ENCODE measurements at regions not wholly inside any gene's neighbourhood (a gene's known extent, or its start where the extent isn't known, plus 50 kb on each side); places are given as distances from the start of the nearest gene placed in this dataset.

GRCh38 chr4:58760737-58761136 is 1650.6 kb upstream of the IGFBP7 start:
- no peak for TF ChIP-seq CTCF (conservative IDR thresholded peaks at IDR 0.05; ENCODE audit: low read depth in 2 of 2)
- no peak for TF ChIP-seq CREB1 (CRISPR knock-in tag; IDR thresholded peaks at IDR 0.05; ENCODE audit: low read depth)
- no peak for TF ChIP-seq ETS1 (IDR thresholded peaks at IDR 0.05)
- no peak for TF ChIP-seq REST (IDR thresholded peaks at IDR 0.05; ENCODE audit: unreplicated experiment)
- TF ChIP-seq EZH2 (IDR thresholded peaks at IDR 0.05; ENCODE audit: low read depth, unreplicated experiment) = no peak
- no peak for TF ChIP-seq EZH2phosphoT487 (IDR thresholded peaks at IDR 0.05; ENCODE audit: unreplicated experiment)
- no peak for TF ChIP-seq JUNB (IDR thresholded peaks at IDR 0.05; ENCODE audit: unreplicated experiment)
- TF ChIP-seq POLR2AphosphoS5 (IDR thresholded peaks at IDR 0.05; ENCODE audit: low read depth) = no peak

Measured in GM23338 (cell line).